Gastrocnemius medialis (tissue), 4 donors: ENCODE measurements at regions not wholly inside any gene's neighbourhood (a gene's known extent, or its start where the extent isn't known, plus 50 kb on each side); places are given as distances from the start of the nearest gene placed in this dataset.

Source experiments
- CTCF ChIP-seq, 5 experiments: fragments of 450-650 bp in 3 of 5; fragments of 200-600 bp in 2 of 5; sonication (generic) in 2 of 5; IDR thresholded peaks in 4 of 5; conservative IDR thresholded peaks in 1 of 5; 1 replicate in 4 of 5; 2 replicates in 1 of 5; pipeline ENCODE4 v1.5.1; 2016 to 2019; ENCODE audit warnings: antibody characterized with exemption in 5 of 5, mild to moderate bottlenecking in 3 of 5, moderate library complexity in 3 of 5
- POLR2A ChIP-seq, 2 donors: fragments of 450-650 bp; IDR thresholded peaks; one replicate each; pipeline ENCODE4 v1.6.1; 2017; ENCODE audit warnings: antibody characterized with exemption in 2 of 2, mild to moderate bottlenecking in 2 of 2, moderate library complexity in 2 of 2

- TF ChIP-seq CTCF (IDR thresholded peaks at IDR 0.05 in 4 of 5, conservative IDR thresholded peaks at IDR 0.05 in 1 of 5) (no peak), POLR2A (IDR thresholded peaks at IDR 0.05) (no peak)
These were observed 78.1 kb upstream of the HABP2 start for GRCh38 chr10:113474752-113475151.
